GM21447 (cell line): ENCODE measurements at regions not wholly inside any gene's neighbourhood (a gene's known extent, or its start where the extent isn't known, plus 50 kb on each side); places are given as distances from the start of the nearest gene placed in this dataset.

Experiments
- ATAC-seq: cut with Tn5 transposase; IDR thresholded peaks from one replicate; pipeline ENCODE4 v1.9.1; 2021; ENCODE audit not compliant: unreplicated experiment

DNA sequence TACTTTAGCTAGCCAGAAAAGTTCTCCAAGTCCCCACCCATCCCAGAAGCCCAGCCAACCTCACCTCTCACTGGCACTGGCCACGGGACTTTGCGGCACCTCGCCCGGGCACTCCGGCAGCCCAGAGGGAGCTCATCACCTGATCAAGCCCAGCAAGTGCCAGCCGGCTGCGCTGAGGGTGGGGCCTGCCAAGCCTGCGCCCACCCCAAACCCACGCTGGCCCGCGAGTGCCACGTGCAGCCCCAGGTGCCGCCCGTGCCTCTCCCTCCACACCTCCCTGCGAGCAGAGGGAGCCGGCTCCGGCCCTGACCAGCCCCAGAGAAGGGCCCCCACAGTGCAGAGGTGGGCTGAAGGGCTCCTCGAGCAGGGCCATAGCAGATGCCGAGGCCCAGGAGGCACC lies 585.0 kb upstream of the HS6ST1 start:
- no peak for ATAC-seq

DNA sequence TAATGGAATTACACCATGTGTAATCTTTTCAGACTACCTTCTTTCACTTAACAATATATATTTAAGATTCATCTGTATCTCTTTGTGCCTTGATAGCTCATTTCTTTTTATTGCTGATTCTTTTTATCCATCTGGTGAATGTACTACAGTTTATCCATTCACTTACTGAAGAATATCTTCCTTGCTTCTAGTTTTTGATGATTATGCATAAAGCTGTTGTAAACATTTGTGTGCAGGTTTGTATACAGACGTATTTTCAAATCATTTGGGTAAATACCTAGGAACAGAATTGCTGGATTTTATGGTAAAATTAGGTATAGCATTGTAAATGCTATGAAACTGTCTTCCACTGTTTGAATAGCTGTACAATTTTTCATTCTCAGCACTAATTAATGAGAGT lies 592.6 kb upstream of the HS6ST1 start:
- ATAC-seq = no peak

DNA sequence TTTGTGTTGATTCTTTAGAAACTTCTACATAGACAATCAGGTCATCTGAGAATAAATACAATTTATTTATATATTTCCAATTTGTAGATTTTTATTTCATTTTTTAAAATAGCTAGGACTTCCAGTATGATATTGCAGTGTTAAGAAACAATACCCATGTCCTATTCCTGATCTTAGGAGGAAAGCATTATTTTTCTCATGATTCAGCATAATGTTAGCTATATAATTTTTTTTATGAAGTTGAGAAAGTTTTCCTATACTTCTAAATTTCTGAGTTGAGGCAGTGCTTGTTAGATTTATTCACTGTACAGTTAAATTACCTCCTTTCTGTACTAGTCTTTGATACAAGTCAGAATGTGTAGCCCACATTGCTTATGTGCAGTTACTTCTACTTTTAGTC lies 595.7 kb upstream of the HS6ST1 start:
- no peak for ATAC-seq

DNA sequence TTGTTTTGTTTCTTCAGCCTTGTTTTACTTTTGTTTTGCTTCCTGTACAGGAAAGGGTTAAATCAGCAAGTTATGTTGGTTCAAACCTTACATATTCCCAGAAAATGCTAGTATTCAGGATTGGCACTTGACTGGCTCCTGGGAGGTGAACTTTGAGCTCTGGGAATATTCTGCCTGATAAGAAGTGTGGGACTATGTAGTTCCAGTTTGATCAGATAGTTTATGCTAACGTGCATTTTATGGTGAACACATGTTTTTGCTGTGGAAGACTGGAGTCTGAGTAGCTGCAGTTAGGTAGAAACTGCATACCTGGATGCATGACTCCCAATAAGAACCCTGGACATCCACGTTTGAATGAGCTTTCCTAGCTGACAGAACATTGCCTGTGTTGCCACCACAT lies 603.1 kb upstream of the HS6ST1 start:
- no peak for ATAC-seq

DNA sequence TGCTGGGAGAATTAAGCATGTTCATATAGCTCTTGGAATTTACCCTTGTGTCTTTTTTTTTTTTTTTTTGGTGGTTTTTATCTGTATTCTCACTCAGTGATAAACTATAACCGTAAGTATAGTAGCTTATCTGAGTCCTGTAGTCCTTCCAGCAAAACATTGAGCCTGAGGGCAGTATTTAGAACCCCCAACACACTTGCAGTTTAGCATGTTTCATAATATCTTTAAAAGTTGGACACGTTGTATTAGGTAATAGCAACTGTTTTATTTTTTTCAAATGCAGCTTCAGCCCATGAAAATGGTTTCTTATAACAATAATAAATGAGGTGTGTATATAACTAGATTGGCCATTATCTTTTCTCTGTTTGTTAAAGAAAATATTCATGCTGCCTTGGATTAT lies 603.5 kb upstream of the HS6ST1 start:
- no peak for ATAC-seq

DNA sequence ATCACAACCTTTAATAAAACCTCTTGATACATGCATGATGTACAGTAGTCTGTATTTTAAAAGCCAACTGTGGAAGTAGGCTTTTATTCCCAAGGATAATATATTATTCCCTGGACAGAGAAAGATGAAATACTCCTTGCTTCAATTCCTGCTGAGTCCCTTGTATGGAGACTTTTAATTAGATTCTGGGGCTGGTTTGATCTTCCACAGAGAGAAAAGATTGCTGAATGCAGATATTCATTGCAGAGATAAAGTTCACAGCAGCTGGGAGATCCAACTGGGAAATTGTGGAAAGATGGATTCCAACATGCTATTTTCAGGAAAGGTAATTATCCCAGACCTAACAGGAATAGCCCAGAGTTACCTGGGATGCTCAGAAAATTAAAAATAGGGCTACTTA lies 607.0 kb upstream of the HS6ST1 start:
- ATAC-seq = no peak

DNA sequence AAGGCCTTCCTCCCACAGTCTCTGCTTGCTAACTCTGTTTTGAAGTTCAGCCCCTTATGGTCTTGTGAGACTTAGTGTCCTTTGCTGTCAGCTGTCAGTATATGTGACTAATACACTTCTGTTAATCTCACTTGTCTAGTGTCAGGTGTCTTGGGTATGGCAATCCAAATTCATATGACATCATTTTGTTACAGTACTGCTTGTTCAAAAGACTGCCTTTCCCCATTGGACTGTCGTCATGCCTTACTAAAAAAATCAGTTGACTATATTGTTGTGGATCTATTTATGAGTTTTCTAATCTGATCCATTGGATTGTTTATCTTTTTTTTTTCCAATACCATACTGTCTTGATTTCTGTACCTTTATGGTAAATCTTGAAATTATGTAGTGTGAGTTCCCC lies 611.4 kb upstream of the HS6ST1 start:
- ATAC-seq = no peak

DNA sequence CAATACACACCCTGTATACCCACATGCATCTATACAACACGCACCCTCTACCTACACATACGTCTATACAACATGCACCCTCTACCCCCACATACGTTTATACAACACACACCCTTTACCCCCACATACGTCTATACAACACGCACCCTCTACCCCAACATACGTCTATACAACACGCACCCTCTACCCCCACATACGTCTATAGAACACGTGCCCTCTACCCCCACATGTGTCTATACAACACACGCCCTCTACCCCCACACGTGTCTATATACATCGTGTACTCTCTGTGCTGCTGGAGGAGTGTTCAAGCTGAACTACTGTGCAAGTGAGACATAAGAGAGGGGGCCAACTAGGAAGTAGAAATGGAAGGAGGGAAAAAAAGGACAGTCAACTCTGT lies 621.7 kb upstream of the HS6ST1 start:
- no peak for ATAC-seq

DNA sequence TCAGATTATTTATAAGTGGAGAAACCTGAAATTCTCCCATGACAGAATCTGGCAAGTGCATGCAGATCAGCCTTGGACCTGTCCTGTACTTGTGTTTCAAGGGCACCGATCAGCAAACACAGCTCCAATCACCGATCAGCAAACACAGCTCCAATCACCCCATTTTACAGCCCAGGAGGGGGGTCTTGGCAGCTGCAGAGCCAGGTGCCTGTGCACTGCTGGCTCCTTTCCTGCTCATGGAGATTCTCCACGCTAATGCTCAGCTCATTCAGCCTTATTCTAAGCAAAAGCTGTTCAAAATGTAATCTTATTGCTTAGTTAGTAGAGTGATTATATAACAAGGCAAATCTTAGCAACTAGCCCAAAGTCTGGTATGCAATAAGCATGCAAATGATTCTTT lies 623.1 kb upstream of the HS6ST1 start:
- ATAC-seq = no peak

DNA sequence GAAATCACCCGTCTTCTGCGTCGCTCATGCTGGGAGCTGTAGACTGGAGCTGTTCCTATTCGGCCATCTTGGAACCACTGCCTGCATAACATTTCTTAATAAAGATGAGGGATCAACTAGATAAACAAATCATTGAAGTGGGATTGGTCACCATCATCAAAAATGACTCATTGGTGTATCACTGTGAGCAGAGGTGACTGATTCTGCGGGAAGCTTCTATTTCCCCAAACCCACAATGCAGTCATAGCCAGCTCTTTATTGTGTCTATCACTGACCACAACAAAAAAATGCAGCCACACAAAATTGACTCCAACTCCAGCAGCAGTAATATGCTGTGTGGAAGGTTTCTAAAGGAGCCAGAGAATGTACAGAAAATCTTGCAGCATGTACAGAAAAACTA lies 630.7 kb upstream of the HS6ST1 start:
- ATAC-seq = no peak

DNA sequence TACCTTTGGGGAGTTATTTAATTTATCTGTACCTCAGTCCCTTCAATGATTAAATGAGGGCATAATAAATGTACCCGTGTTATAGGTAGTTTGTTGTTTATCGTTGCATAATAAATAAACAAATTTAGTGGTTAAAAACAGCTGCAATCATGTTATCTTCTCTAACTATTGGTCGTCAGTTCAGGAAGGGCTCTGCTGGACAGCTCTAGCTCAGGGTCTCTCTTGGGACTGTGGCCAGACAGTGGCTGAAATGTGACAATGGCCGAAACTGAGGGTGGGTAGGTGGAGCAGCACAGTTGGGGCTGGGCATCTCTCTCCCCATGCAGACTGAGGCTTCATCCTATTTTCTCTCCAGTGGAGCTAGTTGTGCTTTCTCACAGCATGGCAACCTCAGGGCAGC lies 632.1 kb upstream of the HS6ST1 start:
- no peak for ATAC-seq

DNA sequence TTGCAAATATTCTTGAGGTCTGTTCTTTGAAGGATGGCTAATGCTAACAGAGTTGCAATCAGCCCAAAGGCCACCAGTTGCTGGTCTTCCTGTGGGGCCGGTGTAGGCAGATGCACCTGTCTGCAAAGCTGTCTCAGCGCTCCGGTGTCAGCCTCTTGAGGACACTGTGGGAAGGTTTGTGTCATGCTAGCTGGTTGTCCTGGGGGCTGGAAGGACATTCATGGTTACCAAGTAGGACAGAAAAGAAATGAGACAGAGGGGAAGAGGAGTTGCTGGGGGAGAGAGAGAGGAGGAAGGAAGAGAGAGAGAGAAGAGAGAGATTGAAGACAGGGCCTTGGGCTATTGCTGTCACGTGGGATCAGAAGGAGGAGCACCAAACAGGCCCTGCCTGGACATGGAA lies 639.6 kb upstream of the HS6ST1 start:
- no peak for ATAC-seq

DNA sequence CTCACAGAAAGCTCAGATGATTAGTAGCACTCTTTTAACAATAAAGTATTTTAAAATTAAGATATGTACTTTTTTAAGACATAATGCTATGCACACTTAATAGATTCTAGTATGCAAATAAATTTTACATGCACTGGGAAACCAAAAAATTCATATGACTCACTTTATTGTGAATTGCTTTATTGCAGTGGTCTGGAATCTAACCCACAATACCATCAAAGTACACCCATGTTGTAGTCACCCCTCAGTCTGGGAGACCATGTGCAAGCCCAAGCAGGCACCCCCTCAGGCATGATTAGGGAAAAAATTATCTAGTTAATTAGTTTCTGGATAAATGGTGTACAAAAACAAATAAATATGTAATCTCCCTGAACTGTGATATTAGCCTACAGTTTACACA lies 649.0 kb upstream of the HS6ST1 start:
- no peak for ATAC-seq

DNA sequence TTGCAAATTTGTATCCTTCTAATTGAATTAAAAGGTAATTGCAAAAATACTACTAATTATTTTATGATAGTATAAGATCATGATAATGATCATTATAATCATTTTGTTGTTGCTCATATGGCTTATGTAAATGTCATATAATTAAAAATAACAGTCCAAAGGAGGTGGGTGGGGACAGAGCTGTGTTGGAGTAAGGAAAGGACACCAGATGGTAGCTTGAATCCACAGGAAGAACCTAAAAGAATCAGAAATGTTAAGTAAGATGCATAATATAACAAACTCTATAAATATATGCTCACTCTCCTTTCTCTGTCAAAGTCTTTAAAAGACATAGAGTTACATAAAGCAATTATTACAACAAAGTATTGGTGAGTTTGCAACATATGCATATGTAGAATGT lies 650.7 kb upstream of the HS6ST1 start:
- ATAC-seq = no peak

DNA sequence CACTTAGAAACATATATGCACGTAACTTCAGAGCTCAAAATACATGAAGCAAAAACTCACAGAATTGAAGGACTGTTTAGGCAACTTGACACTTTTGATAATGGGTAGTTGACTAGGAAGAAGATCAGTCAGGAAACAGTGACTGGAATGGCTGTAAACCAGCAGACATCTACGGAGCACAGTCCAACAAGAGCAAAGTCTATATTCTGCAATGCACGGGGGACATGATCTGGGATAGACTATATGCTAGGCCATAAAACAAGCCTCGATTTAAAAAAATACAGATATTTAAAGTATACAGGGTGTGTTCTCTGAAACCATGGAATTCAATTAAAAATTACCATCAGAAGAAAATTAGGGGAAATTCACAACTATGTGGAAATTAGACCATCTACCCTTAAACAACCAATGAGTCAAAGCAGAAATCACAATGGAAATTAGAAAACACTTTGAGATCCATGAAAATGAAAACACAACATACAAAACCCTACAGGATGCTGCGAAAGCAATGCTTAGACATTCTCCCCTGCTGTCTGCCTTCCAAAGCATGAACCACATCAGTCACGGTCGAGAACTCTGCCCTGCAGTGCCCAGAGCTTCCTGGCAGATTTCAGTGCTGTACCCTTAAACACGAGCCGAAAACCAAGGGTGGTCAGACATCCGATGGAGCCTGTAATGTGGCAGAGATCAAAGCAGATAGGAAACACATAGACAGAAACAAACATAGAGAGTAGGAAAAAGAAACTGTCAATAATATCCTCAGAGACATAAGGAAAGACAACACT lies 651.9 kb upstream of the HS6ST1 start:
- no peak for ATAC-seq

DNA sequence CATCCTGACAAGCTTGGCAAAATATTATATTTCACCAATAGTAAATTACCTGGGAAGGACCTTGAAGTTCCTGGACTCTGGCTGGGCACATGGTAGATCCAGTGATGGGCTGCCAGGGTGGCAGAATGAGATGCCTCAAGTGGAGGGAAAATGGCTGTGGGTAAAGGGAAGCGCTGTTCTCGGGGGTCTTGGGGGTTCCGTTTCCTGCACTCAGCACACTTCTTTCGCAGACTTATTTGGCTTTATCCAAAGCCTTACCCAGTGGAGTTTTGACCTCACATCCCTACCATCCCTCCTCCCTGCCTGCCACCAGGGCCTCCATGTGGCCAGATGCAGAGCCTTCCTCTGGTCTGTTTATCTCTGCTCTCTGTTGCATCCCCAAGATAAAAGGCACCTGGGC lies 654.9 kb upstream of the HS6ST1 start:
- ATAC-seq = no peak

DNA sequence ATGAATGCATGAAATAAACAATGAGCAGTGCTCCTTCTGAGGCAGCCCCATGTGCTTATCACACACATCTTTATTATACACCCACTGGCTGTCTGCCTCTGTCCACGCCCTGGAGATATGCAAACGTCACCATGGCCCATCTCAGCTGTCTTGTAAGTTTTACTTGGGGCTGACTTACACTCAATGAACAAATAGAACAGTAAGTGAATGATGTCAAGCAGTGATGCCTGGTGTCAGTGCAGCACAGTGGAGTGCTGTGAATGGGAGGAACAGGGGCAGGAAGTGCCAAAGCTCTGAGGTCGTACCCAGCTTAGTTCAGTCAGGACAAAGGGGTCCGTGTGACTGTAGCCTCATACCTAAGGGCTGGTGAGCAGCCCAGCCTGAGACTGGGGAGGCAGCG lies 659.5 kb upstream of the HS6ST1 start:
- no peak for ATAC-seq

DNA sequence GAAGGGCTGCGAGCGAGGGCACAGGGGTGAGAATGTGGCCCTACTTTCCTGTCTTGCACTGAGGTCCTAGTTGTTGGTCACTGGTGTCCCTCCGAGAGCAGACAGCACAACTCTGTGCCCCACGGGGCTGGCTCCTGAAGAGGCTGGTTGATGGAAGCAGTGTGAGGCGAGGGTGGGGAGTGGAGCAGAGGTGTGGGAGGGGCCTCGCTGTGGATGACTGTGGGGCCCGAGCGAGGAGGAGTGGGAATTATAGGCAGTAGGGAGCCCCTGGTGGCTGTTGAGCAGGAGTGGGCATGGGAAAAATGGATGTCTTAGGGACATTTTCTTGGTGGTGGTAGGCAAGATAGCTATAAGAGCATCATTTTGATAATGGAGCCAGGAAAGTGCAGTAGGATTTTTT lies 660.5 kb upstream of the HS6ST1 start:
- no peak for ATAC-seq

DNA sequence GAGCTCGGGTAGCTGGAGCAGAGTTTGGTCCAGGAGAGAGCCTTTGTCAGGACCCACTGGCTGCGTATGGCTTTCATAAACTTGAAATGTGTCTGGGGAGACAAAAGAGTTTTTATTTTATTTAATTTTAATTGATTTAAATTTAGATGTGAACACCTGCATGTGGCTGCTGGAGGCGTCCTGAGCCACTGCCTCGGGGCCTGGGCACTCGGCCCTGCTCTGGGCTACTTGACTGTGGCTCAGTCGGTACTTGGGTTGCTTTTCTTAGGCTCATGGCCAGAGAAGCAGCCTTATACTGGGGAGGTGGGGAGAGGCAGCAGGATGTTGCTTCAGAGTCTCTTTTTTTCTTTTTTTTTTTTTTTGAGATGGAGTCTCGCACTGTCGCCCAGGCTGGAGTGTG lies 661.8 kb upstream of the HS6ST1 start:
- no peak for ATAC-seq

DNA sequence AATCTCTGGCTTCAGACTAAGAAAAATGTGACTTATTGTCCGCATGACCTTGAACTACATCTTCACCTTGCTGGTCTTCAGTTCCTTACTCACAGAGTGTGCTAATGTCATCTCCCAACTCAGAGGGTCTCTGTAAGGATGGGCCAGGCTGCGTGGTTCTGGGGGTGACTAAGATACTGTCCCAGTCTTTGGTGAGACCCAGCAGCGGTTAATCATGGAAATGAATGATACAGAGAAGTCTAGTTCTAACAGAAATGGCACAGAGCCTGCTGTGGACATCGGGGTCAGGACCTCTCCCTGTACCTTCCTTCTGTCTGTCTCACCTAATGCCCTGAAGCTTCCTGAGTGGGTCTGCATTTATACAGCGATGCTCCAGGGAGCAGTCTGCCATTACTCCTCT lies 662.7 kb upstream of the HS6ST1 start:
- no peak for ATAC-seq

DNA sequence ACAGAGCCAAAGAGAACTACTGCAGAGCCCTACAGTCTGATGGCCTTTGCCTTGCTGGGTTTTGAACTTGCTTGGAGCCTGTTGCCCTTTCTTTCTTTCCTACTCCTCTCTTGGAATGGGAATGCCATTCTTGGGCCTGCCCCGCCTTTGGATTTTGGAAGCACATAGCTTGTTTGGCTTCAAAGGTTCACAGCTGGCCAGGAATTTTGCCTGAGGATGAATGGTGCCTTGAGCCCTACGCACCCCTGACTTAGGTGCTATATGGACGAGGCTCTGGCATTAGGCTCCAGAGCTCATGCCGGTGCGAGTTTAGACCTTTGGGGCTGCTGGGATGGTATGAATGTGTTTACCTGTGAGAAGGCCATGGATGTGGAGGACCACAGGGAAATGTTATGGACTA lies 663.3 kb upstream of the HS6ST1 start:
- no peak for ATAC-seq

DNA sequence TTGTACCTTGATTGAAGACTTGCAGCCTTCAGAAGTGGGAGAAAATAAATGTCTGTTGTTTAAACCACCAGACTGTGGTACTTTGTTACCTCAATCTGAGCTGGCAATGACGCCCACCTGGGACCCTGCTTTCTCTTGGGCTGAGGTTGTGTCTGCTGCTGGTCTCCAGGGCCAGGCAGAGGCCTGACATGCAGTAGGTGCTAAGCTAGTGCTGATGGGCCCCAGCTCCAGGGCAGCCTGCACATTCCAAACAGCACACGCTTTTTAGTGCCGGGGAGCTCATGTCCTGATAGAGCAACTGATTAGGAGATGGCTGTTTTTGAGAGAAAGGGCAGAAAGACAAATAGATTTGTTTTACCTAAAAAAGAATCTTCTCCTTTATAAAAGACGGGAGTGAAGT lies 664.0 kb upstream of the HS6ST1 start:
- ATAC-seq = no peak

DNA sequence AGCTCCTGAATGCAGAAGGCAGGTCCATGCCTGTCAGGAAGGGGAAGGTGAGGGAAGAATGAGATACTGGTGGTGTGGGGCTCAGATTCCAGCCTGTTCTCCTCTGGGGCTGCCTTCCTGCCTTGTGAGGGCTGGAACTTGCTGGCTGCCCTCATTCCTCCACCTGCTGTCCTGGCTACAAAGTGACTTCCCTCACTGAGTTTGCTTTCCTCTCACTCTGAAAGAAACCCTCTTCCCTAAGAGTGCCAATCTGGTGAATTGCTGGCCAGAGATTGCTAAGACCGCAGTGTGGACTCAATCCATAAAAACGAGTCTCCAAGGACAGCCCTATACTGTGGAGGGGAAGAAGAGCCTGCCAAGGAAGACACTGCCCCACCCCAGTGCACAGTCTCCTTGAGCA lies 664.4 kb upstream of the HS6ST1 start:
- no peak for ATAC-seq

DNA sequence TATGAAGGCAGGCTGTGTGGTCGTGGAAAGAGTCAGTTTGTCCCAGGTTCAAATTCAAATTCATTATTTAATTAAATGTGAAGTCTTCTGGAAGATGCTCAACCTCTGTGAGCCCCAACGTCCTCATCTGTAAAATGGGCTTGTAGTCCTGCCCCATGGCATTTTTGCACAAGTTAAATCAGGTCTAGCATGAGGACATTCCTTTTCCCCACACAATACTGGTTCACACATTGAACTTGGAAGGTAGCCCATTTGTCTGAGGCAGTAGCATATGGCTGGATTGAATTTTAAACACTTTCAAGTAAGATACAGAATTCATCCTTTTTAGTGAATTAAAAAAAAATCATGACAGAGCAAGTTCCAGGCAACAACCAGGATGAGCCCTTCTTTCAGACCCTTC lies 665.4 kb upstream of the HS6ST1 start:
- no peak for ATAC-seq
